GM21825 (cell line): ENCODE measurements at regions not wholly inside any gene's neighbourhood (a gene's known extent, or its start where the extent isn't known, plus 50 kb on each side); places are given as distances from the start of the nearest gene placed in this dataset.

Experiments used
- ATAC-seq: cut with Tn5 transposase; IDR thresholded peaks from one replicate; pipeline ENCODE4 v1.9.1; 2021; ENCODE audit warnings: mild to moderate bottlenecking, moderate library complexity; ENCODE audit not compliant: unreplicated experiment

GRCh38 chr1:94599095-94599813, 57.7 kb upstream of the F3 start:
- no peak for ATAC-seq

GRCh38 chr1:94597701-94598100, 56.1 kb upstream of the F3 start:
- ATAC-seq, result no peak

- no peak for ATAC-seq
Measured at GRCh38 chr1:94596260-94596659, 54.7 kb upstream of the F3 start.

- ATAC-seq, result no peak
Measured at GRCh38 chr1:94595658-94596057, 54.1 kb upstream of the F3 start.

GRCh38 chr1:94593611-94594010, 52.1 kb upstream of the F3 start:
- ATAC-seq, result no peak

- no peak for ATAC-seq
Measured at GRCh38 chr1:94592571-94592920, 51.0 kb upstream of the F3 start.

- no peak for ATAC-seq
Measured at GRCh38 chr1:94591823-94592570, 50.4 kb upstream of the F3 start.
